AG09309 (cell line): ENCODE measurements at regions not wholly inside any gene's neighbourhood (a gene's known extent, or its start where the extent isn't known, plus 50 kb on each side); places are given as distances from the start of the nearest gene placed in this dataset.

Source experiments
- DNase-seq: peaks from one replicate; pipeline ENCODE4 v3.0.0-alpha.2; 2010; ENCODE audit warnings: low read depth
- H3K4me3 ChIP-seq: 2 replicates; pipeline ENCODE4 v1.5.1; 2011; ENCODE audit warnings: mild to moderate bottlenecking, low read depth, low read length, moderate library complexity; ENCODE audit not compliant: control insufficient read depth
- TF ChIP-seq, protein P1 (sequence below): IDR thresholded peaks from 2 replicates; pipeline ENCODE4 v1.5.1; 2011; ENCODE audit warnings: mild to moderate bottlenecking, low read depth, low read length, inconsistent platforms; ENCODE audit not compliant: insufficient read depth, control insufficient read depth; ENCODE audit errors: missing control alignments

DNA sequence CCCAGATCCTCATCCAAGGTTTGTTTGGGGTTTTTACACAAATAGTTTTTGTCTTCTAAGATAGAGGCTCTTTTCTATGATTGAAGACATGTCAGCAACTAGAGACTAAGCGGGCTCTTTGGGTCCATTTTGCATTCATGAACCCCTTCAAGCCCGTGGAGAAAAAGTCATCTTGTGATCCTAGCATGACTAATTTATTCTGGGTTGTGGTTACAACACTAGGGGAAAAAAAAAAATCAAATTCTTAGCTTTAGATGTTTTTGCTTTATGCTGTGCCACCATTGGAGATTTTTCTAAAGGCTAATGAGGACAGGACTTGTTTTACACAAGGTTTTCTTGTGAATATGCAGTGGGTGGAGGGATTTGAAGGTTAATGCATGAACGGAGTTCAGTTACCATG is 440.0 kb downstream of the PCDH7 start:
- no peak for DNase-seq
- H3K4me3 ChIP-seq: no peak overlapping the region
- TF ChIP-seq, protein P1, sequence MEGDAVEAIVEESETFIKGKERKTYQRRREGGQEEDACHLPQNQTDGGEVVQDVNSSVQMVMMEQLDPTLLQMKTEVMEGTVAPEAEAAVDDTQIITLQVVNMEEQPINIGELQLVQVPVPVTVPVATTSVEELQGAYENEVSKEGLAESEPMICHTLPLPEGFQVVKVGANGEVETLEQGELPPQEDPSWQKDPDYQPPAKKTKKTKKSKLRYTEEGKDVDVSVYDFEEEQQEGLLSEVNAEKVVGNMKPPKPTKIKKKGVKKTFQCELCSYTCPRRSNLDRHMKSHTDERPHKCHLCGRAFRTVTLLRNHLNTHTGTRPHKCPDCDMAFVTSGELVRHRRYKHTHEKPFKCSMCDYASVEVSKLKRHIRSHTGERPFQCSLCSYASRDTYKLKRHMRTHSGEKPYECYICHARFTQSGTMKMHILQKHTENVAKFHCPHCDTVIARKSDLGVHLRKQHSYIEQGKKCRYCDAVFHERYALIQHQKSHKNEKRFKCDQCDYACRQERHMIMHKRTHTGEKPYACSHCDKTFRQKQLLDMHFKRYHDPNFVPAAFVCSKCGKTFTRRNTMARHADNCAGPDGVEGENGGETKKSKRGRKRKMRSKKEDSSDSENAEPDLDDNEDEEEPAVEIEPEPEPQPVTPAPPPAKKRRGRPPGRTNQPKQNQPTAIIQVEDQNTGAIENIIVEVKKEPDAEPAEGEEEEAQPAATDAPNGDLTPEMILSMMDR: no peak

GRCh38 chr4:31169846-31170245 is 449.7 kb downstream of the PCDH7 start:
- no peak overlapping the region for H3K4me3 ChIP-seq
- TF ChIP-seq, protein P1: no peak
- no peak for DNase-seq

- DNase-seq: no peak
- no peak overlapping the region for H3K4me3 ChIP-seq
- TF ChIP-seq, protein P1: no peak
Measured at GRCh38 chr4:31171362-31171761, 451.2 kb downstream of the PCDH7 start.

DNA sequence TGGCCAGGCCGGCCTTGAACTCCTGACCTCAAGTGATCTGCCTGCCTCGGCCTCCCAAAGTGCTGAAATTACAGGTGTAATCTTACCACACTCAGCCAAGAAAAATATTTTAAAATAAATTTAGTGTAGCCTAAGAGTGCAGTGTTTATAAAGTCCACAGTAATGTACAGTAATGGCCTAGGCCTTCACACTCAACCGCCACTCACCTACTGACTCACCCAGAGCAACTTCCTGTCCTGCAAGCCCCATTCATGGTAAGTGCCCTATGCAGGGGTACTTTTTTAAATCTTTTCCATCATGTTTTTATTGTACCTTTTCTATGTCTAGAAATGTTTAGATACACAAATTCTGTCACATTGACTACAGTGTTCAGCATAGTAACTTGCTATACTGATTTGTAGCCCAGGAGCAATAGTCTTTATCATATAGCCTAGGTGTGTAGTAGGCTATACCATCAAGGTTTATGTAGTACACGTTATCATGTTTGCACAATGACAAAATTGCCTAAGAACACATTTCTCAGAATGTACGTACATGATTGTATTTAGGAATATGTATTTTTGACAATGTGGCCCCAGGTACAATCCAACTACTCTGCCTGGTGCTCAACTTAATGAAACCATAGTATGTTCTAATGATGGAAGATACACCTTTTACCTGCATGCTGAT is 455.2 kb downstream of the PCDH7 start:
- no peak for DNase-seq
- TF ChIP-seq, protein P1: no peak
- no peak overlapping the region for H3K4me3 ChIP-seq

DNA sequence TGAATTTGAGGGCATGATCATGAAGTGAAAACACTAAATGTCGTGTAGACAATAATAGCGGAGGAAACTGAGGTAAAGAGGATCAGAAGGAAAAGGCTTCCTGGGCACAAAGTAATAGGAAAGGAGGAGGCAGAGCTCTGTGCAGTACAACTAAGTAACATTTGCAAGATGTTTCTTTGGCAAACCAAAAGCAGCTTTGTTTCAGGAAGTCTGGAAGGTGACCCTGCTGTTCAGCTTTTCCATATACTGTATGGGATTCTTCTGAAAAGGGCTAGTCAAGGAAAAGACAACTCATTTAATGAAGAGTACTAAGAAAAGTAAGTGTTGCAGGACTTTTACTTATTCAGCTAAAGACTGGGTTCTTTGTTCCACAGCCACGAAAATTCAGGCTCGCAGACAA is 463.1 kb downstream of the PCDH7 start:
- DNase-seq: no peak
- H3K4me3 ChIP-seq: no peak overlapping the region
- TF ChIP-seq, protein P1: no peak

- TF ChIP-seq, protein P1: no peak
- DNase-seq: no peak
- H3K4me3 ChIP-seq: no peak overlapping the region
Measured at GRCh38 chr4:31185014-31185585, 464.9 kb downstream of the PCDH7 start.
